DOHH2 (cell line): ENCODE measurements at regions not wholly inside any gene's neighbourhood (a gene's known extent, or its start where the extent isn't known, plus 50 kb on each side); places are given as distances from the start of the nearest gene placed in this dataset.

Experiments
- H3F3A ChIP-seq: fragments of 200-600 bp; sonication (generic), shearing (Covaris generic); 2 replicates; pipeline ENCODE4 v1.6.0; 2016; ENCODE audit warnings: antibody characterized with exemption, mild to moderate bottlenecking; ENCODE audit not compliant: control insufficient read depth, insufficient read depth
- H3K27ac ChIP-seq: fragments of 200-600 bp; sonication (generic); 2 replicates; pipeline ENCODE4 v1.5.1; 2014; ENCODE audit warnings: low read depth, mild to moderate bottlenecking, low read length, moderate library complexity
- H3K27me3 ChIP-seq: fragments of 200-600 bp; sonication (generic); 2 replicates; pipeline ENCODE4 v1.6.1; 2014; ENCODE audit warnings: mild to moderate bottlenecking, low read length, mixed read lengths; ENCODE audit not compliant: control insufficient read depth
- H3K36me3 ChIP-seq: fragments of 200-600 bp; sonication (generic); 2 replicates; pipeline ENCODE4 v1.6.1; 2014; ENCODE audit warnings: mild to moderate bottlenecking, low read length, moderate library complexity, mixed read lengths; ENCODE audit not compliant: control insufficient read depth
- H3K4me1 ChIP-seq: fragments of 200-600 bp; sonication (generic); 2 replicates; pipeline ENCODE4 v1.6.1; 2014; ENCODE audit warnings: mild to moderate bottlenecking, low read length, mixed read lengths; ENCODE audit not compliant: control insufficient read depth
- H3K4me2 ChIP-seq: fragments of 200-600 bp; sonication (generic); 2 replicates; pipeline ENCODE4 v1.6.0; 2014; ENCODE audit warnings: mild to moderate bottlenecking, low read length, moderate library complexity
- H3K4me3 ChIP-seq: fragments of 200-600 bp; sonication (generic); 2 replicates; pipeline ENCODE4 v1.5.1; 2014; ENCODE audit warnings: mild to moderate bottlenecking, low read length, mixed read lengths
- H3K79me2 ChIP-seq: fragments of 200-600 bp; sonication (generic); 2 replicates; pipeline ENCODE4 v1.6.1; 2014; ENCODE audit warnings: mild to moderate bottlenecking, low read length, mixed read lengths; ENCODE audit not compliant: control insufficient read depth
- H3K9me2 ChIP-seq: fragments of 200-600 bp; sonication (generic); replicated peaks from 2 replicates; pipeline ENCODE4 v1.6.1; 2014; ENCODE audit warnings: mild to moderate bottlenecking, low read length, mixed read lengths; ENCODE audit not compliant: control insufficient read depth
- H3K9me3 ChIP-seq: fragments of 200-600 bp; sonication (generic); 2 replicates; pipeline ENCODE4 v1.6.1; 2014; ENCODE audit warnings: antibody characterized with exemption, low read length, mixed read lengths; ENCODE audit not compliant: control insufficient read depth, insufficient read depth
- H4K20me1 ChIP-seq: fragments of 200-600 bp; sonication (generic); 2 replicates; pipeline ENCODE4 v1.6.0; 2014; ENCODE audit warnings: low read depth, mild to moderate bottlenecking, antibody characterized with exemption, low read length, moderate library complexity; ENCODE audit not compliant: control insufficient read depth, insufficient read depth
- CTCF ChIP-seq: fragments of 200-600 bp; sonication (generic); IDR thresholded peaks from one replicate; pipeline ENCODE4 v1.5.1; 2014; ENCODE audit warnings: antibody characterized with exemption, mild to moderate bottlenecking, low read depth, low read length; ENCODE audit not compliant: poor library complexity, severe bottlenecking
- EZH2phosphoT487 ChIP-seq: fragments of 200-600 bp; sonication (generic); IDR thresholded peaks from 2 replicates; pipeline ENCODE4 v1.6.1; 2017; ENCODE audit warnings: borderline replicate concordance, mild to moderate bottlenecking, antibody characterized with exemption, low read length, moderate library complexity, mixed read lengths

DNA sequence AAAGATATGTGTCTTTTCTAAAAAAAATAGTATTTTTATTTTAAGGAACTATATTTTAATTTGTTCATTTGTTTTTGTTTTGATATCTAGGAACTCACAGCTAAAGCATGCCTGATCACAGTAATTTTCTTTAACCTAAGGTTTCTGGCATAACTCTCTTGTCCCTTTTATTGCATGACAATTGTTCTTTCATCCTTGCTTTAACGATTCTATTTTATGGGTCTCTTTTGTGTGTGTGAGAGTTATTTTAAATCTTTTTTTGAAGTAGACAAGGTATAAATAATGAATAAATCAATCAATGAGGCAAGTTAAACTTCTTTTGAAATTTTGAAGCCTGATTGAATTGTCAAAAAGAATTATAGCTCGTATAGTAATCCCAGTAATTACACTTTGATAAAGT is 747.8 kb upstream of the GOLIM4 start:
- H3K4me3 ChIP-seq = no peak overlapping the region
- H3K9me2 ChIP-seq = no peaks in the 10 kb centered on the region
- TF ChIP-seq EZH2phosphoT487 = no peak
- TF ChIP-seq CTCF = no peak
- H3K27ac ChIP-seq = no peak overlapping the region
- H3K36me3 ChIP-seq = no peaks in the 10 kb centered on the region
- H3K4me2 ChIP-seq = no peak overlapping the region
- H3K4me1 ChIP-seq = no peaks in the 10 kb centered on the region
- H4K20me1 ChIP-seq = no peaks in the 10 kb centered on the region
- no peaks in the 10 kb centered on the region for H3K27me3 ChIP-seq
- H3K9me3 ChIP-seq = no peaks in the 10 kb centered on the region
- H3K79me2 ChIP-seq = no peaks in the 10 kb centered on the region
- H3F3A ChIP-seq = no peaks in the 10 kb centered on the region

- Histone ChIP-seq H4K20me1 (no peaks in the 10 kb centered on the region), H3K79me2 (no peaks in the 10 kb centered on the region), H3K9me3 (no peaks in the 10 kb centered on the region), H3F3A (no peaks in the 10 kb centered on the region), H3K9me2 (no peaks in the 10 kb centered on the region), H3K4me3 (no peak overlapping the region), H3K27me3 (no peaks in the 10 kb centered on the region), H3K4me1 (no peaks in the 10 kb centered on the region), H3K36me3 (no peaks in the 10 kb centered on the region), H3K27ac (no peak overlapping the region), H3K4me2 (no peak overlapping the region)
- TF ChIP-seq EZH2phosphoT487 (no peak), CTCF (no peak)
These were observed 743.9 kb upstream of the GOLIM4 start for GRCh38 chr3:168839653-168840052.

GRCh38 chr3:168834558-168834957 is 738.8 kb upstream of the GOLIM4 start:
- no peak overlapping the region for H3K27ac ChIP-seq
- H3K4me3 ChIP-seq = no peak overlapping the region
- no peak overlapping the region for H3K4me2 ChIP-seq
- no peak for TF ChIP-seq EZH2phosphoT487
- no peak for TF ChIP-seq CTCF
- no peaks in the 10 kb centered on the region for H3K27me3 ChIP-seq
- H3F3A ChIP-seq = no peaks in the 10 kb centered on the region
- no peaks in the 10 kb centered on the region for H3K9me3 ChIP-seq
- no peaks in the 10 kb centered on the region for H3K9me2 ChIP-seq
- no peaks in the 10 kb centered on the region for H3K36me3 ChIP-seq
- no peaks in the 10 kb centered on the region for H3K4me1 ChIP-seq
- no peaks in the 10 kb centered on the region for H4K20me1 ChIP-seq
- no peaks in the 10 kb centered on the region for H3K79me2 ChIP-seq

GRCh38 chr3:168828943-168829342 is 733.2 kb upstream of the GOLIM4 start:
- no peaks in the 10 kb centered on the region for H3K9me2 ChIP-seq
- no peaks in the 10 kb centered on the region for H3K36me3 ChIP-seq
- no peaks in the 10 kb centered on the region for H3K9me3 ChIP-seq
- no peak for TF ChIP-seq CTCF
- no peak for TF ChIP-seq EZH2phosphoT487
- no peak overlapping the region for H3K27ac ChIP-seq
- no peaks in the 10 kb centered on the region for H3K79me2 ChIP-seq
- no peaks in the 10 kb centered on the region for H3F3A ChIP-seq
- no peaks in the 10 kb centered on the region for H4K20me1 ChIP-seq
- no peak overlapping the region for H3K4me3 ChIP-seq
- H3K27me3 ChIP-seq = no peaks in the 10 kb centered on the region
- H3K4me2 ChIP-seq = no peak overlapping the region
- no peaks in the 10 kb centered on the region for H3K4me1 ChIP-seq
